ENCODE measurements at regions not wholly inside any gene's neighbourhood (a gene's known extent, or its start where the extent isn't known, plus 50 kb on each side); places are given as distances from the start of the nearest gene placed in this dataset.
"Not testable (repeated sequence)": the region's sequence is repeated elsewhere in the genome, so short reads cannot be mapped to it uniquely, and the experiment has no call there.

GRCh38 chr13:71382285-71382684, 484.7 kb downstream of the DACH1 start:
- no peak for DNase-seq

- DNase-seq: no peak
These were observed 486.8 kb downstream of the DACH1 start for GRCh38 chr13:71380191-71380590.

- DNase-seq: no peak
These were observed 487.8 kb downstream of the DACH1 start for GRCh38 chr13:71378961-71379905.

- no peak for DNase-seq
These were observed 492.4 kb downstream of the DACH1 start for GRCh38 chr13:71374471-71375049.

- DNase-seq: no peak
These were observed 498.7 kb downstream of the DACH1 start for GRCh38 chr13:71368336-71368735.

- DNase-seq: no peak
These were observed 507.0 kb downstream of the DACH1 start for GRCh38 chr13:71360041-71360440.

GRCh38 chr13:71359641-71360040, 507.4 kb downstream of the DACH1 start:
- no peak for DNase-seq

- DNase-seq: no peak
These were observed 508.8 kb downstream of the DACH1 start for GRCh38 chr13:71358218-71358617.

GRCh38 chr13:71355010-71355409, 512.0 kb downstream of the DACH1 start:
- no peak for DNase-seq

GRCh38 chr13:71350886-71351285, 516.1 kb downstream of the DACH1 start:
- no peak for DNase-seq

- DNase-seq: not testable (repeated sequence)
These were observed 521.1 kb downstream of the DACH1 start for GRCh38 chr13:71345856-71346255.

- no peak for DNase-seq
These were observed 527.3 kb downstream of the DACH1 start for GRCh38 chr13:71339736-71340135.

GRCh38 chr13:71339005-71339404, 528.0 kb downstream of the DACH1 start:
- no peak for DNase-seq

- no peak for DNase-seq
These were observed 528.9 kb downstream of the DACH1 start for GRCh38 chr13:71338070-71338469.

- no peak for DNase-seq
These were observed 539.7 kb downstream of the DACH1 start for GRCh38 chr13:71327266-71327665.

GRCh38 chr13:71325556-71325955, 541.4 kb downstream of the DACH1 start:
- DNase-seq: no peak

GRCh38 chr13:71323266-71323665, 543.7 kb downstream of the DACH1 start:
- DNase-seq: no peak

- DNase-seq: no peak
These were observed 546.6 kb downstream of the DACH1 start for GRCh38 chr13:71320452-71320851.

- DNase-seq: no peak
These were observed 550.1 kb downstream of the DACH1 start for GRCh38 chr13:71316792-71317363.

- DNase-seq: no peak
These were observed 554.1 kb downstream of the DACH1 start for GRCh38 chr13:71312923-71313322.

GRCh38 chr13:71309905-71310304, 557.1 kb downstream of the DACH1 start:
- DNase-seq: no peak

GRCh38 chr13:71306821-71307220, 560.2 kb downstream of the DACH1 start:
- DNase-seq: no peak

- no peak for DNase-seq
These were observed 562.1 kb downstream of the DACH1 start for GRCh38 chr13:71304861-71305260.

- DNase-seq: no peak
These were observed 563.9 kb downstream of the DACH1 start for GRCh38 chr13:71303144-71303543.

Measured in activated CD4-positive, alpha-beta T cell treated with anti-CD3 and anti-CD28 coated beads, Interleukin-2, amount 50 U/mL, for 4 hours (primary cell).